Gastrocnemius medialis (tissue), 4 donors: ENCODE measurements at regions not wholly inside any gene's neighbourhood (a gene's known extent, or its start where the extent isn't known, plus 50 kb on each side); places are given as distances from the start of the nearest gene placed in this dataset.

Source experiments
- CTCF ChIP-seq, 5 experiments: fragments of 450-650 bp in 3 of 5; fragments of 200-600 bp in 2 of 5; sonication (generic) in 2 of 5; IDR thresholded peaks in 4 of 5; conservative IDR thresholded peaks in 1 of 5; 1 replicate in 4 of 5; 2 replicates in 1 of 5; pipeline ENCODE4 v1.5.1; 2016 to 2019; ENCODE audit warnings: antibody characterized with exemption in 5 of 5, mild to moderate bottlenecking in 3 of 5, moderate library complexity in 3 of 5
- POLR2A ChIP-seq, 2 donors: fragments of 450-650 bp; IDR thresholded peaks; one replicate each; pipeline ENCODE4 v1.6.1; 2017; ENCODE audit warnings: antibody characterized with exemption in 2 of 2, mild to moderate bottlenecking in 2 of 2, moderate library complexity in 2 of 2

GRCh38 chr7:27324246-27324645 is 81.6 kb downstream of the EVX1 start:
- no peak for TF ChIP-seq CTCF (IDR thresholded peaks at IDR 0.05 in 4 of 5, conservative IDR thresholded peaks at IDR 0.05 in 1 of 5)
- TF ChIP-seq POLR2A (IDR thresholded peaks at IDR 0.05): no peak
